ENCODE measurements at regions not wholly inside any gene's neighbourhood (a gene's known extent, or its start where the extent isn't known, plus 50 kb on each side); places are given as distances from the start of the nearest gene placed in this dataset.

DNA sequence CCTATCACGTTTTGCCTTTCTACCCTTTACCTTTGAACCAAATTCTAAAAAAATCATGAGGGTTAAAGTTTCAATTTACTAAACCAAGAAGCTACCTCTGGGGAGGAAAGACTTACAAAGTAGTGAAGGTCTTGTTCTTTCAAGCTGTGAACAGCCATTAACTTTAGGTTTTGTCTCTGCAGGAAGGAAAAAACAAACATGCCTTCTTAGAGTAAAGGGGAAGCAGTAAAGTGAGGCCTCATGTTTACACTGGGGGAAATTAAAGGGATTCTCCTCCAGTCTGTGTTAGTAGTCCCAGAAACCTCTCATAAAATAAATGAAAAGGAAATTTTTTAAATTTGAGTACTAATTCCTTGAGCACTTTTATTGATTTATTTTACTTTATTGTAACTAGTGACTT is 780.2 kb upstream of the ADGRL2 start:
- CTCF ChIA-PET: no interaction called here
- H3K27ac Mint-ChIP-seq: no peak overlapping the region
- intact Hi-C loops (cut with micrococcal nuclease): no loop called here
- no peaks in the 10 kb centered on the region for H3K9me3 Mint-ChIP-seq
- no peaks in the 10 kb centered on the region for H3K4me1 Mint-ChIP-seq (ENCODE audit: low read depth)
- no peak overlapping the region for H3K4me3 Mint-ChIP-seq
- DNase-seq: no peak
- H3K36me3 Mint-ChIP-seq (ENCODE audit: low read depth): no peaks in the 10 kb centered on the region
- H3K27me3 Mint-ChIP-seq (ENCODE audit: low read depth): no peaks in the 10 kb centered on the region

DNA sequence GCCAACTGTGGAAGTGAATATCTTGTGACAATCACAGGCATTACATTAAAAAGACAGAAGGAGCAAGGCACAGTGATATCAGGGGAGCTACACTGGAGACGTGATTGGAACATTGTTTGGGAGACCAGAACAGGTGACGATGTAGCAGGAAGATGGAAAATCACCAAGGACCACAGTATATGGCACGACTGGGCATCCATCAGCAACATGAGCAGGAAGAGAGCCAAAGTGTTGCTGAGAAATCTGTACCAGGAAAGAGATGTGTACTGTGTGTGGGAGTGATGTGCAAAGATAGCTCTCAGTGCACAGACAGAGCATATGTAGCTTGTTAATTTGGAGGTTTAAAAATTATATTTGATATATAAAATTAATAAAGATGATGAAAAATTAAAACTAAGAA is 790.6 kb upstream of the ADGRL2 start:
- H3K36me3 Mint-ChIP-seq (ENCODE audit: low read depth): no peaks in the 10 kb centered on the region
- no peak for DNase-seq
- no peaks in the 10 kb centered on the region for H3K9me3 Mint-ChIP-seq
- H3K4me3 Mint-ChIP-seq: no peak overlapping the region
- H3K27ac Mint-ChIP-seq: no peak overlapping the region
- CTCF ChIA-PET: no interaction called here
- no peaks in the 10 kb centered on the region for H3K4me1 Mint-ChIP-seq (ENCODE audit: low read depth)
- intact Hi-C loops (cut with micrococcal nuclease): no loop called here
- no peaks in the 10 kb centered on the region for H3K27me3 Mint-ChIP-seq (ENCODE audit: low read depth)

GRCh38 chr1:81008293-81008692 is 792.4 kb upstream of the ADGRL2 start:
- Mint-ChIP-seq H3K4me3 (no peak overlapping the region), H3K27me3 (ENCODE audit: low read depth) (no peaks in the 10 kb centered on the region), H3K9me3 (no peaks in the 10 kb centered on the region), H3K36me3 (ENCODE audit: low read depth) (no peaks in the 10 kb centered on the region), H3K27ac (no peak overlapping the region), H3K4me1 (ENCODE audit: low read depth) (no peaks in the 10 kb centered on the region)
- CTCF ChIA-PET: no interaction called here
- intact Hi-C loops (cut with micrococcal nuclease): no loop called here
- no peak for DNase-seq

- DNase-seq: no peak
- intact Hi-C loops (cut with micrococcal nuclease): no loop called here
- CTCF ChIA-PET: interaction anchor here (0.6 to 0.7 kb wide), 2 partner anchors 916 to 1052 kb away, joined by 3 to 5 read pairs; no protein-coding TSS in a partner anchor
- Mint-ChIP-seq H3K9me3 (no peaks in the 10 kb centered on the region), H3K36me3 (ENCODE audit: low read depth) (no peaks in the 10 kb centered on the region), H3K4me1 (ENCODE audit: low read depth) (no peaks in the 10 kb centered on the region), H3K27me3 (ENCODE audit: low read depth) (no peaks in the 10 kb centered on the region), H3K27ac (no peak overlapping the region), H3K4me3 (no peak overlapping the region)
Measured at GRCh38 chr1:81007024-81007423, 793.7 kb upstream of the ADGRL2 start.

GRCh38 chr1:81006502-81006901 is 794.2 kb upstream of the ADGRL2 start:
- Mint-ChIP-seq H3K27me3 (ENCODE audit: low read depth) (no peaks in the 10 kb centered on the region), H3K4me3 (no peak overlapping the region), H3K27ac (no peak overlapping the region), H3K36me3 (ENCODE audit: low read depth) (no peaks in the 10 kb centered on the region), H3K9me3 (no peaks in the 10 kb centered on the region), H3K4me1 (ENCODE audit: low read depth) (no peaks in the 10 kb centered on the region)
- intact Hi-C loops (cut with micrococcal nuclease): no loop called here
- no peak for DNase-seq
- CTCF ChIA-PET: interaction anchor here (0.6 to 0.7 kb wide), 2 partner anchors 916 to 1052 kb away, joined by 3 to 5 read pairs; no protein-coding TSS in a partner anchor

GRCh38 chr1:81004011-81004410 is 796.7 kb upstream of the ADGRL2 start:
- intact Hi-C loops (cut with micrococcal nuclease): no loop called here

DNA sequence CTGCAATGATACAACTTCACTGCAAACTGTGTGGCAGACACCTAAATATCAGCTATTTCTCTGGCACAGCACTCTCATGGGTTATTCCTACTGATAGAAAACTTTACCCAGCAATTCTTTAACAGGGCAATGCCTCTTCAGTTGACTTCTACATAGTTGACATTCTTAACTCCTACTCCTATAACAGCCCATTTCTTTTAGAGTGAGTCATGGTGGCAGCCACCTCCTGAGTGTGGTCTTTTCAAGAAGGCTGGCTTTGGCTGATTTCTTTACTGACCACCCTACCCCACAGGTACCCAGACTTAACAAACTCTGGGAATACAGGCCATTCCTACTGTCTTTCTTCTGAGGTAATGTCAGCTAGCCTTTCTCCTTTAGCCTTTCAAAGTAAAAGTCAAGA is 805.8 kb upstream of the ADGRL2 start:
- Mint-ChIP-seq H3K27ac (no peak overlapping the region), H3K36me3 (ENCODE audit: low read depth) (no peaks in the 10 kb centered on the region), H3K9me3 (no peaks in the 10 kb centered on the region), H3K4me3 (no peak overlapping the region), H3K27me3 (ENCODE audit: low read depth) (no peaks in the 10 kb centered on the region), H3K4me1 (ENCODE audit: low read depth) (no peaks in the 10 kb centered on the region)
- DNase-seq: no peak
- CTCF ChIA-PET: no interaction called here
- intact Hi-C loops (cut with micrococcal nuclease): no loop called here

More at GRCh38 chr1:81004011-81004410, 796.7 kb upstream of the ADGRL2 start:
- H3K36me3 Mint-ChIP-seq (ENCODE audit: low read depth): no peaks in the 10 kb centered on the region
- no peak overlapping the region for H3K27ac Mint-ChIP-seq
- no peak overlapping the region for H3K4me3 Mint-ChIP-seq
- no peaks in the 10 kb centered on the region for H3K27me3 Mint-ChIP-seq (ENCODE audit: low read depth)
- no peaks in the 10 kb centered on the region for H3K4me1 Mint-ChIP-seq (ENCODE audit: low read depth)
- peaks cover 3% of the 10 kb centered on the region for H3K9me3 Mint-ChIP-seq
- no peak for DNase-seq
- CTCF ChIA-PET: no interaction called here

GRCh38 chr1:80994038-80994437 is 806.7 kb upstream of the ADGRL2 start:
- H3K27me3 Mint-ChIP-seq (ENCODE audit: low read depth): no peaks in the 10 kb centered on the region
- no peak overlapping the region for H3K4me3 Mint-ChIP-seq
- CTCF ChIA-PET: no interaction called here
- H3K27ac Mint-ChIP-seq: no peak overlapping the region
- DNase-seq: no peak
- intact Hi-C loops (cut with micrococcal nuclease): no loop called here
- H3K9me3 Mint-ChIP-seq: no peaks in the 10 kb centered on the region
- no peaks in the 10 kb centered on the region for H3K36me3 Mint-ChIP-seq (ENCODE audit: low read depth)
- no peaks in the 10 kb centered on the region for H3K4me1 Mint-ChIP-seq (ENCODE audit: low read depth)

DNA sequence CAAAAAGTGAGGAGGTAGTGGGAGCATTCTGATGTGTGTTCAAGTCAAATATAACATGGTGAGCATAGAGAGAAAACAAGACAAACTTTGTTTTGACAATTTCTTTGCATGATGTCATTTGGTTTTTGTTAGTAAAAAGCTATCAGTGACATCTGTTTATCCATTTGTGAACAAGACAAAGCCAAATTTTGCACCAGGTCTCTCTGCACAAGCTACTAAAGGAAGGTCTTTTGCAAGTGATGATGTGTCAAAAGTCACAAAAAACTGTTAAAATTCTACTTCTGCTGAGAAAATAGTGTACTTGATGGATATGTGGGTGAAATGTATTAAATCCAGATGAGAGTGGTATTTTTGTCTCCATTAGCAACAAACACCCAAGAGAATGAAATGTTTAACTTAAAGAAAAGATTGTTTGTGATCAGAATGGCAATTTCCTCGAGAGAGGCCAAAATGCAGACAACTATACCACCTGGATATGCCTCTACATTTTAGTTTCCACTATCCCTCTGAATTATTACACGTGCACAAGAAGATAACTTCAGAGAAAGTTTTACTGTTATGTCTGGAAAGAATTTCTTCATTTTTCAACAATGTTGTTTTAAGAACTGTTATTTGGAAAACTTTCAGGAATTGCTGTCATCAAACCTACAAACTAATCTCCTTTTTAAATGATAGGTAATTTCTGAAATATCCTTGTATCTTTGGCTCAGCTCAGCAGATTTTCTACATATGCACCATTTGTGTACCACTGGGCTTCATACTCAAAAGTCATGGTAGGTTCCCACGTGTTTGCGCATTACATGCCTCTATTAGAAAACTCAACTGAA is 807.4 kb upstream of the ADGRL2 start:
- intact Hi-C loops (cut with micrococcal nuclease): no loop called here
- Mint-ChIP-seq H3K27ac (no peak overlapping the region), H3K9me3 (no peaks in the 10 kb centered on the region), H3K4me3 (no peak overlapping the region), H3K4me1 (ENCODE audit: low read depth) (no peaks in the 10 kb centered on the region), H3K27me3 (ENCODE audit: low read depth) (no peaks in the 10 kb centered on the region), H3K36me3 (ENCODE audit: low read depth) (no peaks in the 10 kb centered on the region)
- no peak for DNase-seq
- CTCF ChIA-PET: no interaction called here

DNA sequence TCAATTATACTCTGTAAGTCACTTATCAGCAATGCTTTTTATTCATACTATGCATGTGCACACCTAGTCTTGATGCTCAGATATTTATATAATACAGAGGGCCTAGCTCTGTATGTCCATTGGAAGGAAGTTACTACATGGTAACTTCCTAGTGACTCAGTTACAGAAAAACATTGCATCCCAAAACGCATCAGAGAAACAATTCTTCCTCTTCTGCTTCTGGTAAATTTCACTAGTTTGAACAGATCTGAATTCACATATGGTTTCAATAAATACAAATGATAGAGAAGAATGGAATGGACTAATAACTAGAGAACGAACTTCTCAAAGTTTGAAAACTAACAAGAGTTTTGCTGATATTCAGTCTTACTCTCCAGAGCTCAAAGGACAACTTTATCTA is 811.3 kb upstream of the ADGRL2 start:
- H3K27ac Mint-ChIP-seq: no peak overlapping the region
- H3K9me3 Mint-ChIP-seq: no peaks in the 10 kb centered on the region
- no peak overlapping the region for H3K4me3 Mint-ChIP-seq
- H3K27me3 Mint-ChIP-seq (ENCODE audit: low read depth): no peaks in the 10 kb centered on the region
- H3K36me3 Mint-ChIP-seq (ENCODE audit: low read depth): no peaks in the 10 kb centered on the region
- no peaks in the 10 kb centered on the region for H3K4me1 Mint-ChIP-seq (ENCODE audit: low read depth)
- DNase-seq: no peak
- intact Hi-C loops (cut with micrococcal nuclease): no loop called here
- CTCF ChIA-PET: no interaction called here

DNA sequence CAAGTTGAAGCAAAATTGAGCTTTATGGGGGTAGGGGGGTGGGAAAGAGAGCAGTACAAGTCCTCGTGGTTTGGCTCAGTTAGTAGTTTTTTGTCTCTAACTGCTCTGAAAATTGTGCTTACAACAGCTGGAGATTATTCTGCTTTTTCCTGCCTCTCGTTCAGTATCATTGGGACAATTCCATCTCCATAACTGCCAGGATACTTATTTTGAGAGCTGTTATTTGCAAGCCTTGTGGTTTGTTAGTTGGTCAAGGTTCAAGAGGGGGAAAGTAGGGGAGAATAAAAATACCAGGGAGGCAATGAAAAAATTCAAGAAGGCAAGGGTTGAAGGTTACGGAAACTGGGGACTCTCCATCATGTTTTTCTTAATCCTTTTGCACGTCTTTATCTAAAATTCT is 811.8 kb upstream of the ADGRL2 start:
- DNase-seq: no peak
- H3K4me3 Mint-ChIP-seq: no peak overlapping the region
- H3K36me3 Mint-ChIP-seq (ENCODE audit: low read depth): no peaks in the 10 kb centered on the region

GRCh38 chr1:80987824-80988223 is 812.9 kb upstream of the ADGRL2 start:
- H3K36me3 Mint-ChIP-seq (ENCODE audit: low read depth): no peaks in the 10 kb centered on the region
- H3K9me3 Mint-ChIP-seq: no peaks in the 10 kb centered on the region
- no peak overlapping the region for H3K4me3 Mint-ChIP-seq
- no peak for DNase-seq
- no peaks in the 10 kb centered on the region for H3K4me1 Mint-ChIP-seq (ENCODE audit: low read depth)
- intact Hi-C loops (cut with micrococcal nuclease): no loop called here
- CTCF ChIA-PET: no interaction called here
- no peak overlapping the region for H3K27ac Mint-ChIP-seq
- H3K27me3 Mint-ChIP-seq (ENCODE audit: low read depth): no peaks in the 10 kb centered on the region

More for the DNA sequence above, 811.8 kb upstream of the ADGRL2 start:
- intact Hi-C loops (cut with micrococcal nuclease): no loop called here
- H3K27ac Mint-ChIP-seq: no peak overlapping the region
- no peaks in the 10 kb centered on the region for H3K9me3 Mint-ChIP-seq
- H3K27me3 Mint-ChIP-seq (ENCODE audit: low read depth): no peaks in the 10 kb centered on the region
- no peaks in the 10 kb centered on the region for H3K4me1 Mint-ChIP-seq (ENCODE audit: low read depth)
- CTCF ChIA-PET: no interaction called here

- CTCF ChIA-PET: no interaction called here
- H3K27ac Mint-ChIP-seq: no peak overlapping the region
- no peaks in the 10 kb centered on the region for H3K4me1 Mint-ChIP-seq (ENCODE audit: low read depth)
- H3K36me3 Mint-ChIP-seq (ENCODE audit: low read depth): no peaks in the 10 kb centered on the region
- no peak for DNase-seq
- H3K4me3 Mint-ChIP-seq: no peak overlapping the region
- H3K9me3 Mint-ChIP-seq: no peaks in the 10 kb centered on the region
- H3K27me3 Mint-ChIP-seq (ENCODE audit: low read depth): no peaks in the 10 kb centered on the region
- intact Hi-C loops (cut with micrococcal nuclease): no loop called here
Measured at GRCh38 chr1:80987106-80987505, 813.6 kb upstream of the ADGRL2 start.
